ENCODE measurements at regions not wholly inside any gene's neighbourhood (a gene's known extent, or its start where the extent isn't known, plus 50 kb on each side); places are given as distances from the start of the nearest gene placed in this dataset.

DNA sequence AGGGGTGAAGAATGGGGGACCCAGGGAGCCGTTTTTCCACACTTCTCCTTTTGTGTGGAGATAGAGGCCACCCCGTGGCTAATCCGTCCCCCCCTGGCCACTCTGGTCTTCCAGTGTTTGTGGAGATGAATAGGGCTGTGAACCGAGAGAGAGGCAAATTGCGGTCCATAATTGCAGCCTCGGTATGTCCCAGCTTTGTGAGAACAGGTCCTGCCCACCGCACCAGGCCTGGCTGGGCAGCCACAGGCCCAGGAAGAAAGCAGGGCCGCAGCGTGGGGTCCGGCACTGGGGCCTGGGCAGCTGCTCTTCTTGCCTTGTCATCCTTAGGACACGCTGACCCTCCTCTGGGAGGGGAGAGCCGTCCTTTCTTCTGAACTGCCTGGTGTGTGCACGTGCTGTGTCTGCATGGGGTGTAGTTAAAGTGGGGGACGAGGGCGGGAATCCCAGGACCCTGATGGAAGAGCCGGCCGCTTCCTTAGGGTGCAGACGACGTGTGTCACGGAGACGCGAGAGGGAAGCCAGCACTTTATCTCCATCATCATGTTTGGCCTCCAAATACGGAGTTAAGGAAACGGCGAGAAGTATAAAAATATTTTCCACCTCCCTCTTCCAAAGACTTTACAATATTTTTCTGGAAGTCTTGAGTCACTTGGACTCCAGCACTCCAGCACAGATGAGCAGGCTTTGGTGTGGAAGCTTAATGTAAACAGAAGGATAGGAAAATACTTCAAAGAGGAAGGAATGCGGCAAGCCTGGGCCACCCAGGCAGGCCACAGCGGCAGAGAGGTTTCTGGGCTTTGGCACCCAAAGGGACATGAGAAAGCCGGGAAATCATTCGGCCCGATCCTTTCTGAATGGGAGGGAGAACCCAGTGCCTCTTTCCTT lies 1248.4 kb downstream of the BRD1 start:
- Histone ChIP-seq H3K27me3 (ENCODE audit: insufficient read depth) (peaks cover 11% of the 10 kb centered on the region; the same call in 1 of the 2 replicates), H4K20me1 (replicated peaks; ENCODE audit: insufficient read depth) (no peaks in the 10 kb centered on the region), H3K4me2 (no peak overlapping the region), H2AFZ (no peak overlapping the region), H3K9me2 (ENCODE audit: insufficient read depth) (no peaks in the 10 kb centered on the region), H3K79me2 (replicated peaks; ENCODE audit: insufficient read depth) (no peaks in the 10 kb centered on the region), H3K27ac (ENCODE audit: low read depth) (no peak overlapping the region), H3F3A (replicated peaks; ENCODE audit: low read depth) (no peaks in the 10 kb centered on the region), H3K4me3 (no peak overlapping the region), H3K36me3 (ENCODE audit: insufficient read depth) (no peaks in the 10 kb centered on the region), H3K4me1 (ENCODE audit: insufficient read depth) (no peaks in the 10 kb centered on the region)
- H3K9me3 Mint-ChIP-seq, result no peaks in the 10 kb centered on the region
- DNase-seq (ENCODE audit: low spot score) (no peak), ATAC-seq (no peak)
- peaks cover 3% of the 10 kb centered on the region; the same call in 1 of the 3 replicates for H3K36me3 Mint-ChIP-seq (ENCODE audit: low read depth)
- H3K27me3 Mint-ChIP-seq (ENCODE audit: insufficient read depth, low read depth, poor library complexity), result peaks cover 13% of the 10 kb centered on the region
- no peak for TF ChIP-seq CREB1 (CRISPR knock-in tag; IDR thresholded peaks at IDR 0.05; ENCODE audit: low read depth)
- TF ChIP-seq EZH2 (IDR thresholded peaks at IDR 0.05; ENCODE audit: low read depth, unreplicated experiment), result no peak
- TF ChIP-seq NANOG (IDR thresholded peaks at IDR 0.05; ENCODE audit: borderline replicate concordance), result no peak
- TF ChIP-seq, protein P1, sequence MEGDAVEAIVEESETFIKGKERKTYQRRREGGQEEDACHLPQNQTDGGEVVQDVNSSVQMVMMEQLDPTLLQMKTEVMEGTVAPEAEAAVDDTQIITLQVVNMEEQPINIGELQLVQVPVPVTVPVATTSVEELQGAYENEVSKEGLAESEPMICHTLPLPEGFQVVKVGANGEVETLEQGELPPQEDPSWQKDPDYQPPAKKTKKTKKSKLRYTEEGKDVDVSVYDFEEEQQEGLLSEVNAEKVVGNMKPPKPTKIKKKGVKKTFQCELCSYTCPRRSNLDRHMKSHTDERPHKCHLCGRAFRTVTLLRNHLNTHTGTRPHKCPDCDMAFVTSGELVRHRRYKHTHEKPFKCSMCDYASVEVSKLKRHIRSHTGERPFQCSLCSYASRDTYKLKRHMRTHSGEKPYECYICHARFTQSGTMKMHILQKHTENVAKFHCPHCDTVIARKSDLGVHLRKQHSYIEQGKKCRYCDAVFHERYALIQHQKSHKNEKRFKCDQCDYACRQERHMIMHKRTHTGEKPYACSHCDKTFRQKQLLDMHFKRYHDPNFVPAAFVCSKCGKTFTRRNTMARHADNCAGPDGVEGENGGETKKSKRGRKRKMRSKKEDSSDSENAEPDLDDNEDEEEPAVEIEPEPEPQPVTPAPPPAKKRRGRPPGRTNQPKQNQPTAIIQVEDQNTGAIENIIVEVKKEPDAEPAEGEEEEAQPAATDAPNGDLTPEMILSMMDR (conservative IDR thresholded peaks at IDR 0.05; ENCODE audit: low read depth in 2 of 2), result no peak
- TF ChIP-seq ZNF114 (CRISPR knock-in tag; IDR thresholded peaks at IDR 0.05), result no peak
- TF ChIP-seq, protein P2, sequence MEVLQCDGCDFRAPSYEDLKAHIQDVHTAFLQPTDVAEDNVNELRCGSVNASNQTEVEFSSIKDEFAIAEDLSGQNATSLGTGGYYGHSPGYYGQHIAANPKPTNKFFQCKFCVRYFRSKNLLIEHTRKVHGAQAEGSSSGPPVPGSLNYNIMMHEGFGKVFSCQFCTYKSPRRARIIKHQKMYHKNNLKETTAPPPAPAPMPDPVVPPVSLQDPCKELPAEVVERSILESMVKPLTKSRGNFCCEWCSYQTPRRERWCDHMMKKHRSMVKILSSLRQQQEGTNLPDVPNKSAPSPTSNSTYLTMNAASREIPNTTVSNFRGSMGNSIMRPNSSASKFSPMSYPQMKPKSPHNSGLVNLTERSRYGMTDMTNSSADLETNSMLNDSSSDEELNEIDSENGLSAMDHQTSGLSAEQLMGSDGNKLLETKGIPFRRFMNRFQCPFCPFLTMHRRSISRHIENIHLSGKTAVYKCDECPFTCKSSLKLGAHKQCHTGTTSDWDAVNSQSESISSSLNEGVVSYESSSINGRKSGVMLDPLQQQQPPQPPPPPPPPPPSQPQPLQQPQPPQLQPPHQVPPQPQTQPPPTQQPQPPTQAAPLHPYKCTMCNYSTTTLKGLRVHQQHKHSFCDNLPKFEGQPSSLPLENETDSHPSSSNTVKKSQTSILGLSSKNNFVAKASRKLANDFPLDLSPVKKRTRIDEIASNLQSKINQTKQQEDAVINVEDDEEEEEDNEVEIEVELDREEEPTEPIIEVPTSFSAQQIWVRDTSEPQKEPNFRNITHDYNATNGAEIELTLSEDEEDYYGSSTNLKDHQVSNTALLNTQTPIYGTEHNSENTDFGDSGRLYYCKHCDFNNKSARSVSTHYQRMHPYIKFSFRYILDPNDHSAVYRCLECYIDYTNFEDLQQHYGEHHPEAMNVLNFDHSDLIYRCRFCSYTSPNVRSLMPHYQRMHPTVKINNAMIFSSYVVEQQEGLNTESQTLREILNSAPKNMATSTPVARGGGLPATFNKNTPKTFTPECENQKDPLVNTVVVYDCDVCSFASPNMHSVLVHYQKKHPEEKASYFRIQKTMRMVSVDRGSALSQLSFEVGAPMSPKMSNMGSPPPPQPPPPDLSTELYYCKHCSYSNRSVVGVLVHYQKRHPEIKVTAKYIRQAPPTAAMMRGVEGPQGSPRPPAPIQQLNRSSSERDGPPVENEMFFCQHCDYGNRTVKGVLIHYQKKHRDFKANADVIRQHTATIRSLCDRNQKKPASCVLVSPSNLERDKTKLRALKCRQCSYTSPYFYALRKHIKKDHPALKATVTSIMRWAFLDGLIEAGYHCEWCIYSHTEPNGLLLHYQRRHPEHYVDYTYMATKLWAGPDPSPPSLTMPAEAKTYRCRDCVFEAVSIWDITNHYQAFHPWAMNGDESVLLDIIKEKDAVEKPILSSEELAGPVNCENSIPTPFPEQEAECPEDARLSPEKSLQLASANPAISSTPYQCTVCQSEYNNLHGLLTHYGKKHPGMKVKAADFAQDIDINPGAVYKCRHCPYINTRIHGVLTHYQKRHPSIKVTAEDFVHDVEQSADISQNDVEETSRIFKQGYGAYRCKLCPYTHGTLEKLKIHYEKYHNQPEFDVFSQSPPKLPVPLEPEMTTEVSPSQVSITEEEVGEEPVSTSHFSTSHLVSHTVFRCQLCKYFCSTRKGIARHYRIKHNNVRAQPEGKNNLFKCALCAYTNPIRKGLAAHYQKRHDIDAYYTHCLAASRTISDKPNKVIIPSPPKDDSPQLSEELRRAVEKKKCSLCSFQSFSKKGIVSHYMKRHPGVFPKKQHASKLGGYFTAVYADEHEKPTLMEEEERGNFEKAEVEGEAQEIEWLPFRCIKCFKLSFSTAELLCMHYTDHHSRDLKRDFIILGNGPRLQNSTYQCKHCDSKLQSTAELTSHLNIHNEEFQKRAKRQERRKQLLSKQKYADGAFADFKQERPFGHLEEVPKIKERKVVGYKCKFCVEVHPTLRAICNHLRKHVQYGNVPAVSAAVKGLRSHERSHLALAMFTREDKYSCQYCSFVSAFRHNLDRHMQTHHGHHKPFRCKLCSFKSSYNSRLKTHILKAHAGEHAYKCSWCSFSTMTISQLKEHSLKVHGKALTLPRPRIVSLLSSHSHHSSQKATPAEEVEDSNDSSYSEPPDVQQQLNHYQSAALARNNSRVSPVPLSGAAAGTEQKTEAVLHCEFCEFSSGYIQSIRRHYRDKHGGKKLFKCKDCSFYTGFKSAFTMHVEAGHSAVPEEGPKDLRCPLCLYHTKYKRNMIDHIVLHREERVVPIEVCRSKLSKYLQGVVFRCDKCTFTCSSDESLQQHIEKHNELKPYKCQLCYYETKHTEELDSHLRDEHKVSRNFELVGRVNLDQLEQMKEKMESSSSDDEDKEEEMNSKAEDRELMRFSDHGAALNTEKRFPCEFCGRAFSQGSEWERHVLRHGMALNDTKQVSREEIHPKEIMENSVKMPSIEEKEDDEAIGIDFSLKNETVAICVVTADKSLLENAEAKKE (CRISPR knock-in tag; IDR thresholded peaks at IDR 0.05), result no peak
- no peak for TF ChIP-seq JUNB (IDR thresholded peaks at IDR 0.05; ENCODE audit: unreplicated experiment)
- TF ChIP-seq, protein P3, sequence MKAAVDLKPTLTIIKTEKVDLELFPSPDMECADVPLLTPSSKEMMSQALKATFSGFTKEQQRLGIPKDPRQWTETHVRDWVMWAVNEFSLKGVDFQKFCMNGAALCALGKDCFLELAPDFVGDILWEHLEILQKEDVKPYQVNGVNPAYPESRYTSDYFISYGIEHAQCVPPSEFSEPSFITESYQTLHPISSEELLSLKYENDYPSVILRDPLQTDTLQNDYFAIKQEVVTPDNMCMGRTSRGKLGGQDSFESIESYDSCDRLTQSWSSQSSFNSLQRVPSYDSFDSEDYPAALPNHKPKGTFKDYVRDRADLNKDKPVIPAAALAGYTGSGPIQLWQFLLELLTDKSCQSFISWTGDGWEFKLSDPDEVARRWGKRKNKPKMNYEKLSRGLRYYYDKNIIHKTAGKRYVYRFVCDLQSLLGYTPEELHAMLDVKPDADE (IDR thresholded peaks at IDR 0.05), result no peak
- no peak for TF ChIP-seq EZH2phosphoT487 (IDR thresholded peaks at IDR 0.05; ENCODE audit: unreplicated experiment)
- no peak for TF ChIP-seq STAT1 (IDR thresholded peaks at IDR 0.05; ENCODE audit: unreplicated experiment)
- TF ChIP-seq ZNF331 (CRISPR knock-in tag; IDR thresholded peaks at IDR 0.05; ENCODE audit: low read depth), result no peak
- TF ChIP-seq, protein P4, sequence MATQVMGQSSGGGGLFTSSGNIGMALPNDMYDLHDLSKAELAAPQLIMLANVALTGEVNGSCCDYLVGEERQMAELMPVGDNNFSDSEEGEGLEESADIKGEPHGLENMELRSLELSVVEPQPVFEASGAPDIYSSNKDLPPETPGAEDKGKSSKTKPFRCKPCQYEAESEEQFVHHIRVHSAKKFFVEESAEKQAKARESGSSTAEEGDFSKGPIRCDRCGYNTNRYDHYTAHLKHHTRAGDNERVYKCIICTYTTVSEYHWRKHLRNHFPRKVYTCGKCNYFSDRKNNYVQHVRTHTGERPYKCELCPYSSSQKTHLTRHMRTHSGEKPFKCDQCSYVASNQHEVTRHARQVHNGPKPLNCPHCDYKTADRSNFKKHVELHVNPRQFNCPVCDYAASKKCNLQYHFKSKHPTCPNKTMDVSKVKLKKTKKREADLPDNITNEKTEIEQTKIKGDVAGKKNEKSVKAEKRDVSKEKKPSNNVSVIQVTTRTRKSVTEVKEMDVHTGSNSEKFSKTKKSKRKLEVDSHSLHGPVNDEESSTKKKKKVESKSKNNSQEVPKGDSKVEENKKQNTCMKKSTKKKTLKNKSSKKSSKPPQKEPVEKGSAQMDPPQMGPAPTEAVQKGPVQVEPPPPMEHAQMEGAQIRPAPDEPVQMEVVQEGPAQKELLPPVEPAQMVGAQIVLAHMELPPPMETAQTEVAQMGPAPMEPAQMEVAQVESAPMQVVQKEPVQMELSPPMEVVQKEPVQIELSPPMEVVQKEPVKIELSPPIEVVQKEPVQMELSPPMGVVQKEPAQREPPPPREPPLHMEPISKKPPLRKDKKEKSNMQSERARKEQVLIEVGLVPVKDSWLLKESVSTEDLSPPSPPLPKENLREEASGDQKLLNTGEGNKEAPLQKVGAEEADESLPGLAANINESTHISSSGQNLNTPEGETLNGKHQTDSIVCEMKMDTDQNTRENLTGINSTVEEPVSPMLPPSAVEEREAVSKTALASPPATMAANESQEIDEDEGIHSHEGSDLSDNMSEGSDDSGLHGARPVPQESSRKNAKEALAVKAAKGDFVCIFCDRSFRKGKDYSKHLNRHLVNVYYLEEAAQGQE (IDR thresholded peaks at IDR 0.05; ENCODE audit: unreplicated experiment), result no peak
- TF ChIP-seq POLR2AphosphoS5 (IDR thresholded peaks at IDR 0.05; ENCODE audit: low read depth), result no peak
- H3K4me1 Mint-ChIP-seq, result peaks cover 12% of the 10 kb centered on the region
- no peak overlapping the region for H3K27ac Mint-ChIP-seq
- no peak overlapping the region for H3K4me3 Mint-ChIP-seq

Data from GM23338 (cell line).